Parathyroid adenoma (tissue), 2 donors: ENCODE measurements at regions not wholly inside any gene's neighbourhood (a gene's known extent, or its start where the extent isn't known, plus 50 kb on each side); places are given as distances from the start of the nearest gene placed in this dataset.

Experiments used
- H2AFZ ChIP-seq: fragments of 300-600 bp; sonication (generic); one replicate; pipeline ENCODE4 v1.7.0; 2017; ENCODE audit warnings: antibody characterized with exemption, mild to moderate bottlenecking
- H3K27ac ChIP-seq: fragments of 300-600 bp; sonication (generic); one replicate; pipeline ENCODE4 v1.7.0; 2017
- H3K27me3 ChIP-seq: fragments of 300-600 bp; sonication (generic); one replicate; pipeline ENCODE4 v1.7.0; 2017; ENCODE audit warnings: low read length; ENCODE audit not compliant: control insufficient read depth, insufficient read depth
- H3K36me3 ChIP-seq: fragments of 300-600 bp; sonication (generic); one replicate; pipeline ENCODE4 v1.7.0; 2017; ENCODE audit warnings: low read length; ENCODE audit not compliant: control insufficient read depth, insufficient read depth
- H3K4me1 ChIP-seq: fragments of 300-600 bp; sonication (generic); one replicate; pipeline ENCODE4 v1.7.0; 2017; ENCODE audit warnings: control low read depth
- H3K4me2 ChIP-seq: fragments of 300-600 bp; sonication (generic); one replicate; pipeline ENCODE4 v1.7.0; 2017; ENCODE audit warnings: low read length
- H3K4me3 ChIP-seq: fragments of 300-600 bp; sonication (generic); one replicate; pipeline ENCODE4 v1.7.0; 2017; ENCODE audit warnings: low read depth, low read length
- H3K79me2 ChIP-seq: fragments of 300-600 bp; sonication (generic); one replicate; pipeline ENCODE4 v1.7.0; 2017; ENCODE audit warnings: control low read depth
- H3K9ac ChIP-seq: fragments of 300-600 bp; sonication (generic); one replicate; pipeline ENCODE4 v1.7.0; 2017; ENCODE audit warnings: mild to moderate bottlenecking
- H3K9me3 ChIP-seq: fragments of 300-600 bp; sonication (generic); one replicate; pipeline ENCODE4 v1.7.0; 2017; ENCODE audit warnings: low read length; ENCODE audit not compliant: control insufficient read depth
- CTCF ChIP-seq: fragments of 300-600 bp; sonication (generic); IDR thresholded peaks from one replicate; pipeline ENCODE4 v1.7.0; 2017; ENCODE audit warnings: antibody characterized with exemption, mild to moderate bottlenecking
- donor health status: primary hyperparathyroidism.

GRCh38 chr4:110994781-110995180 is 371.9 kb upstream of the PITX2 start:
- Histone ChIP-seq H3K36me3 (no peaks in the 10 kb centered on the region), H3K9ac (no peak overlapping the region), H3K27me3 (no peaks in the 10 kb centered on the region), H3K27ac (no peak overlapping the region), H3K4me3 (no peak overlapping the region), H3K4me2 (no peak overlapping the region), H2AFZ (no peak overlapping the region), H3K79me2 (no peaks in the 10 kb centered on the region), H3K9me3 (no peaks in the 10 kb centered on the region), H3K4me1 (no peaks in the 10 kb centered on the region)
- no peak for TF ChIP-seq CTCF

- Histone ChIP-seq H3K4me3 (no peak overlapping the region), H3K9ac (no peak overlapping the region), H3K4me1 (no peaks in the 10 kb centered on the region), H3K36me3 (no peaks in the 10 kb centered on the region), H3K9me3 (no peaks in the 10 kb centered on the region), H3K79me2 (no peaks in the 10 kb centered on the region), H3K27me3 (no peaks in the 10 kb centered on the region), H3K27ac (no peak overlapping the region), H3K4me2 (no peak overlapping the region), H2AFZ (no peak overlapping the region)
- TF ChIP-seq CTCF: no peak
These were observed 375.4 kb upstream of the PITX2 start for GRCh38 chr4:110998320-110998719.

- Histone ChIP-seq H3K9ac (no peak overlapping the region), H3K27ac (no peak overlapping the region), H3K9me3 (no peaks in the 10 kb centered on the region), H2AFZ (no peak overlapping the region), H3K27me3 (no peaks in the 10 kb centered on the region), H3K4me2 (no peak overlapping the region), H3K79me2 (no peaks in the 10 kb centered on the region), H3K4me1 (no peaks in the 10 kb centered on the region), H3K36me3 (no peaks in the 10 kb centered on the region), H3K4me3 (no peak overlapping the region)
- TF ChIP-seq CTCF: no peak
These were observed 388.6 kb upstream of the PITX2 start for GRCh38 chr4:111011458-111011857.

DNA sequence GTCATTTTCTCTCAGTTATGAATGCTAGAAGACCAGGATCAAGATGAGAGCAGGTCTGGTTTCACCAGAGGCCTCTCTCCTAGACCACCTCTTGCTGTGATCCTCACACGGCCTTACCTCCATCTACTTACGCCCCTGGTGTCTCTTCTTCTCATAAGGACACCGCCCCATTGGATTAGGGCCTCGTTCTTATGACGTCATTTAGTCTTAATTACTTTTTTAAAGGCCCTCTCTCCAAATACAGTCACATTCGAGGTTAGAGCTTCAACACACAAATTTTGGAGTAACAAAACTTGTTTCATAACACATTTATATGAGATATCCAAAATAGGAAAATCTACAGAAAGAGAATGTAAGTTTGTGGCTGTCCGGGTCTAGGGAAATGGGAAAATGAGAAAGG is 391.0 kb upstream of the PITX2 start:
- Histone ChIP-seq H3K36me3 (no peaks in the 10 kb centered on the region), H3K9me3 (no peaks in the 10 kb centered on the region), H3K27ac (no peak overlapping the region), H3K79me2 (no peaks in the 10 kb centered on the region), H3K4me2 (no peak overlapping the region), H3K4me1 (no peaks in the 10 kb centered on the region), H3K27me3 (no peaks in the 10 kb centered on the region), H3K9ac (no peak overlapping the region), H3K4me3 (no peak overlapping the region), H2AFZ (no peak overlapping the region)
- no peak for TF ChIP-seq CTCF

GRCh38 chr4:111014537-111014936 is 391.7 kb upstream of the PITX2 start:
- no peak overlapping the region for H3K4me2 ChIP-seq

More at GRCh38 chr4:111014537-111014936, 391.7 kb upstream of the PITX2 start:
- H3K27me3 ChIP-seq: no peaks in the 10 kb centered on the region
- H2AFZ ChIP-seq: no peak overlapping the region
- no peaks in the 10 kb centered on the region for H3K9me3 ChIP-seq
- H3K9ac ChIP-seq: no peak overlapping the region
- H3K4me3 ChIP-seq: no peak overlapping the region
- no peak overlapping the region for H3K27ac ChIP-seq
- no peak for TF ChIP-seq CTCF
- H3K36me3 ChIP-seq: no peaks in the 10 kb centered on the region
- H3K79me2 ChIP-seq: no peaks in the 10 kb centered on the region
- H3K4me1 ChIP-seq: no peaks in the 10 kb centered on the region
